ENCODE measurements at regions not wholly inside any gene's neighbourhood (a gene's known extent, or its start where the extent isn't known, plus 50 kb on each side); places are given as distances from the start of the nearest gene placed in this dataset.

DNA sequence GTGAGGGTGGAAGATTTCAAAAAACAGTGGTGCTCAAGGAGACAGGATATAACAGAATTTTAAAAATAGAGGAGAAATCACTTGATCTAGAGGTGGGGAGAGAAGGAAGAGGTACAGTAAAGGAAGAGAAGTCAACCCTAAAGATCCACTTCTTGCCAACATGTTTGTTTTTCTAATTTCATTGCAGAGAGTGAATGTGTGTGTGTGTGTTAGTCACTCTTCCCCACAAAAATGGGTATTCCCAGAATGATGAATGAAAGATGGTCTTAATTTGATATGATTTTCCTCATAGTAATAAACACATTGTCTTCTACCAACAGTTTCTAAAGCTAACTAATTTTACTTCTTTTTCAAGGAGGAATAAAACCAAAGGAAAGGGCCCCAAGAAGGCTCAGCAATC lies 74.2 kb upstream of the NGF start:
- DNase-seq: no peak

GRCh38 chr1:115411371-115412063 lies 73.5 kb upstream of the NGF start:
- DNase-seq: no peak

- DNase-seq: no peak
These were observed 71.3 kb upstream of the NGF start for GRCh38 chr1:115409094-115410015.

- DNase-seq: no peak
These were observed 70.5 kb upstream of the NGF start for GRCh38 chr1:115408533-115408932.

DNA sequence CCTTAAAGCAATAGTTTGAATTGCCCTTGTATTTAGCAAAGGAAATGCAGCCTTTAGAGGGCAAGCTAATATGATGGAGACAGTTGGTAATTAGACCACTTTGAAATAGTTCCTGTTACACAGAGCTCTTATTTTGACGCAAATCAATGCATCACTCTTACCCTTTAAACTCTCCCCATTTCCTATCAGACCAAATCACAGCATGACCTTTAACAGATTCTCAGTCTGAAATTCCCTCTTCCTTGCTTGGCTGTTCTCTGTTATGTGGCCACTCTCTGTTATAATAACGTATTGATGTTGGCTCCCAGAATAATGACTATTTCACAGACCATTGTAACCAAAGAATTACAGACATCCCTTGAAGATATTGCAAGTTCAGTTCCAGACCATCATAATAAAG lies 66.9 kb upstream of the NGF start:
- DNase-seq: no peak

GRCh38 chr1:115402753-115403184 lies 64.7 kb upstream of the NGF start:
- DNase-seq: no peak

DNA sequence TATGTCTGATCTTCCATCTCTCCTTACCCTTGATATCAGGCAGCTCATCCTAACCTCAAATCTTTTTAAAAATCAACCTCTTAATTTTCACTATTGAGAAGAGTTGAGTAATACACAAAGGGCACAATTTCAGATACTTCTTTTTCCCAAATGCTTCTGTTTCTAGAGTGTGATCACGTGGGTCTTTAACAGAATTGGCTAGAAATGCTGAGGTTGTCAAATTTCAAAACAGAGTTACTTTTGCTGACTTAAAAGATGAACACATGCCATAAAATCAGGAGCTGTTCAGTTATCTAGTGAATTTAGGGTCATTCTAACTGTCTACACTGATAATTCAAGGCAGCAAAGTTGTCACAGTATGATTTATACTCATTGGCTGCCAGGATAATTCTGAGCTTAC lies 63.6 kb upstream of the NGF start:
- DNase-seq: no peak

DNA sequence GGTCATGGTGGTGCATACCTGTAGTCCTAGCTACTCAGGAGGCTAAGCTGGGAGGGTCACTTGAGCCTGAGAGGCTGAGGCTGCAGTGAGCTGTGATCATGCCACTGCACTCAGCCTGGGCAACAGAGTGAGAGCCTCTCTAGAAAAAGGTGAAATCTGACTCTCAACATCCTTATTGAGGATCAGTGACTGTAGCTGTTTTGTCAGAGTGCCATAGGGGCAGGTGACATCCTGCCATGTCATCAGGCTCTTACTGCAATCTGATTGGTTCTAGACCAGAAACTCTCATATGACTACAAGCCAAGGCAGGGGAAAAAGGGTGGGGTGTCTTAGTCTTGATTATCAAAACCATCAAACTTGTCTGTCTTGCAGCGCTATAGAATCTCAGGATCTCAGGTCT lies 62.8 kb upstream of the NGF start:
- DNase-seq: no peak

DNA sequence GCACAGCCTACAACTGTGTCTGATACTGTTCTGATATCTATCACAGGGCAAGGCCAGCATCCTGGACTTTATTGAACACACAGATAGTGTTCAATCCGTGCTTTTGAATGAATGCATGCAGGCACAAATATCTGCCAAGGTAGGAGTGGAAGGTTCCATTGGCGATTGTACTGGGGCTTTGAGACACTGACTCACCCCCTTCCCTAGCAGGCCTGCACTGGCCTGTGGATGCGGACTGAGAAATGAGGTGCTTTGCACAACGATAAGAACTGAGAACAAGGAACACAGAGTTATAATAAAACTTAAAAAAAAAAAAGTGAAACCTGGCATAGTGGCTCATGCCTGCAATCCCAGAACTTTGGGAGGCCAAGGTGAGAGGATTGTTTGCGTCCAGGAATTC lies 62.4 kb upstream of the NGF start:
- DNase-seq: no peak

DNA sequence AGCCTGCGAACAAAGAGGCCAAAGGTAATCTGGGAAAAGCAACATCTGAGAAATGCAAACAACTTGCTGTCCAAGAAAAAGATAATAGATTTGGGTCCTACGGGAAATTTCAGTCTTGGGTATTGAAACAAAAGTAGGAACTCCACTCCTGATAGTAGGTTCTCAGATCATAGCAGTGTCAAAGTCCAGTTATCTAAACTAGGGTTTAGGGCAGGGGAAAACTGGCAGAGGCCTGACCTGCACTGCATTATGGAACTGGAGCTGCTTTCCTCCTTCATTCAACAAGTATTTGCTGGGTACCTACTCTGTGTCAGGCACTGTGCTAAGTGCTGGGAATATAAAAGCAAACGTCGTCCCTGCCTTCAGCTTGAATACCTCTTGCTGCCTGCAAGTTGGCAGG lies 60.7 kb upstream of the NGF start:
- no peak for DNase-seq

Data from NCI-H2081 (cell line).